ENCODE measurements at regions not wholly inside any gene's neighbourhood (a gene's known extent, or its start where the extent isn't known, plus 50 kb on each side); places are given as distances from the start of the nearest gene placed in this dataset.

DNA sequence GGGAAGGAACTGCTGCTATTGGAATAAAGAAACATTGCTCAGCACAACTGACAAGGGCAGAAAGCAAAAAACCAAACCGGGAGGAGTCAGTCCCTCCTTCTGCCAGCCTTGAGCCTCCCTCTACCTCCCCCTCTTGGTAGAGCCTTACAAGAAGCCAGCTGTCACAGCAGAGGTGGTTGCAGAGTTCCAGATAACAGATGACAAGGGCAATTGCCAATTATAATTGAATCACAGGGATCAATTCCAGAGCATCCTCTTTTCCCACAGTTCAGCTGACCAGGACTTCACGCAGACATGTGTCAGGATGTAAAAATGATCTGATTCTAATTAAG is 548.2 kb upstream of the LRRTM1 start:
- H3K9me3 ChIP-seq = no peaks in the 10 kb centered on the region
- DNase-seq = no peak
- no peaks in the 10 kb centered on the region for H3K4me1 ChIP-seq
- peak; percentile 27 for TF ChIP-seq CTCF (IDR thresholded peaks at IDR 0.05; ENCODE audit: low read depth, low read length)
- no peaks in the 10 kb centered on the region for H3K36me3 ChIP-seq
- H3K4me3 ChIP-seq (ENCODE audit: low read depth, low read length) = no peak overlapping the region
- no peaks in the 10 kb centered on the region for H3K27me3 ChIP-seq

- no peak overlapping the region for H3K4me3 ChIP-seq (ENCODE audit: low read depth, low read length)
- peak; percentile 22; the same call in 1 of the 2 replicates for TF ChIP-seq CTCF (IDR thresholded peaks at IDR 0.05; ENCODE audit: low read depth, low read length)
- H3K36me3 ChIP-seq = no peaks in the 10 kb centered on the region
- H3K4me1 ChIP-seq = no peaks in the 10 kb centered on the region
- no peak for DNase-seq
- H3K9me3 ChIP-seq = no peaks in the 10 kb centered on the region
- H3K27me3 ChIP-seq = no peaks in the 10 kb centered on the region
Measured at GRCh38 chr2:80852079-80852807, 547.7 kb upstream of the LRRTM1 start.

DNA sequence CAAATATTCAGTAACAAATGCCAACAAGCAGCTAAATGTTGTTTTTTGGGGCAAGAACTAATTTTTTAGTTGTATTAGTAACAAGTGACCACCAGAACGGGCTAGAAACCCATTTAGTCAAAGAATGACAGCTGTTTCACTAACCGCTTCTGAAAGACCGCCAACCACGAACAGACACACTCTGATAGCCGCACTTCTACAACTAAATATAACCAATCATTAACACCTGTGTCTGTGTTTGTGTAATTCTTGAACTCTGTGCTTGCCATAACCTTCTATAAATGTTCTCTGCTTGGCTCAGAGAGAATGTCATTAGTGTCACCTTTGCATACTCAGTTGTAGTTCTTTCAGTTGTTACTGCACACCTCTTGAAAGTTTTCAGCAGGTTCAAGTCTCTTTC is 526.3 kb upstream of the LRRTM1 start:
- Histone ChIP-seq H3K36me3 (no peaks in the 10 kb centered on the region), H3K27me3 (no peaks in the 10 kb centered on the region), H3K9me3 (no peaks in the 10 kb centered on the region), H3K4me1 (no peaks in the 10 kb centered on the region), H3K4me3 (ENCODE audit: low read depth, low read length) (no peak overlapping the region)
- no peak for TF ChIP-seq CTCF (IDR thresholded peaks at IDR 0.05; ENCODE audit: low read depth, low read length)
- DNase-seq = no peak

DNA sequence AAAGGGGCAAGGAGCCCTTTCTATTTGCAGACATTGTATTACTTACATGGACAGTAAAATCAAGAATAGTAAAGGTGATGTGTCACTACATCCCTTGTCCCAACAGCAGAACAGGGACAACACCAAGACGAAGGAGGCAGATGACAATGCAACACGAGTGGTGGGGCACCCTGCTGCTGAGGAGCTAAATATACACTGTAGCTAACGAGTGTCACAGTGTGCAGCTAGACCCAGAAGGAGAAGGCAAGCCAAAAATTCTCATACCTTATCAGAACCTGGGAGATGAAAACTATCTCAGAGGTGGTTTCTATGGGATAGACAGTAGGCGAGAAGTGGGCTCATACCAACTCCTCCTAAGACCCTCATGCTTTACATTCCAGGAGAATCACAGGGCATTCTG is 518.4 kb upstream of the LRRTM1 start:
- Histone ChIP-seq H3K9me3 (no peaks in the 10 kb centered on the region), H3K4me3 (ENCODE audit: low read depth, low read length) (no peak overlapping the region), H3K4me1 (no peaks in the 10 kb centered on the region), H3K36me3 (no peaks in the 10 kb centered on the region), H3K27me3 (no peaks in the 10 kb centered on the region)
- no peak for DNase-seq
- TF ChIP-seq CTCF (IDR thresholded peaks at IDR 0.05; ENCODE audit: low read depth, low read length) = no peak

GRCh38 chr2:80815259-80815658 is 510.7 kb upstream of the LRRTM1 start:
- Histone ChIP-seq H3K36me3 (no peaks in the 10 kb centered on the region), H3K4me3 (ENCODE audit: low read depth, low read length) (no peak overlapping the region), H3K9me3 (no peaks in the 10 kb centered on the region), H3K27me3 (no peaks in the 10 kb centered on the region), H3K4me1 (no peaks in the 10 kb centered on the region)
- DNase-seq = no peak
- no peak for TF ChIP-seq CTCF (IDR thresholded peaks at IDR 0.05; ENCODE audit: low read depth, low read length)

DNA sequence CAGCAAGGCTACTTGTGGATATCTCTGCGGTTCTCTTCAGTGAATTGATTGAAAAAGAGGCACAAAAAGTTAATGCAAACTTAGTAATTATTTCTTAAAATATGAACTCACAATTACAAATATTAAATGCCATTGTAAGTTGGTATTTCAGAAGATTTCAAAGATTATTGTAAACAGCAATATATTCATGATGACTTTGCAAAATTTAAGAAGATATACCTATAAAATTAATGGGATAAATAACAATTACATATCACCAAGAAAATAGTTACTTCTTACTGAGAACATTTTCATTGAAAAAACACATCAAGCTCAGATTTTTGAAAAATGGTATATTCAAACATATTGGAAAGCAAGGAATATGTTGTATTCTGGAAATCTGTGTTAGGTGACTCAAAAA is 482.0 kb upstream of the LRRTM1 start:
- no peaks in the 10 kb centered on the region for H3K9me3 ChIP-seq
- H3K4me3 ChIP-seq (ENCODE audit: low read depth, low read length) = no peak overlapping the region
- TF ChIP-seq CTCF (IDR thresholded peaks at IDR 0.05; ENCODE audit: low read depth, low read length) = no peak
- no peaks in the 10 kb centered on the region for H3K36me3 ChIP-seq
- no peaks in the 10 kb centered on the region for H3K27me3 ChIP-seq
- no peak for DNase-seq
- no peaks in the 10 kb centered on the region for H3K4me1 ChIP-seq
